ENCODE measurements at regions not wholly inside any gene's neighbourhood (a gene's known extent, or its start where the extent isn't known, plus 50 kb on each side); places are given as distances from the start of the nearest gene placed in this dataset.

GRCh38 chr12:90027889-90028634 is 319.4 kb upstream of the ATP2B1 start:
- DNase-seq (ENCODE audit: low read depth): no peak

GRCh38 chr12:90027041-90027440 is 318.4 kb upstream of the ATP2B1 start:
- DNase-seq (ENCODE audit: low read depth): no peak

GRCh38 chr12:90026516-90026915 is 317.9 kb upstream of the ATP2B1 start:
- DNase-seq (ENCODE audit: low read depth): no peak

- DNase-seq (ENCODE audit: low read depth): no peak
Measured at GRCh38 chr12:90024262-90024661, 315.6 kb upstream of the ATP2B1 start.

GRCh38 chr12:90023207-90023900 is 314.7 kb upstream of the ATP2B1 start:
- DNase-seq (ENCODE audit: low read depth): no peak

GRCh38 chr12:90021795-90022440 is 313.3 kb upstream of the ATP2B1 start:
- DNase-seq (ENCODE audit: low read depth): no peak

GRCh38 chr12:90020881-90021280 is 312.2 kb upstream of the ATP2B1 start:
- DNase-seq (ENCODE audit: low read depth): no peak

- no peak for DNase-seq (ENCODE audit: low read depth)
Measured at GRCh38 chr12:90020436-90020835, 311.8 kb upstream of the ATP2B1 start.

GRCh38 chr12:90020014-90020413 is 311.4 kb upstream of the ATP2B1 start:
- no peak for DNase-seq (ENCODE audit: low read depth)

GRCh38 chr12:90017316-90017715 is 308.7 kb upstream of the ATP2B1 start:
- DNase-seq (ENCODE audit: low read depth): no peak

GRCh38 chr12:90015228-90015627 is 306.6 kb upstream of the ATP2B1 start:
- DNase-seq (ENCODE audit: low read depth): no peak

GRCh38 chr12:90013409-90013808 is 304.8 kb upstream of the ATP2B1 start:
- no peak for DNase-seq (ENCODE audit: low read depth)

- DNase-seq (ENCODE audit: low read depth): no peak
Measured at GRCh38 chr12:90010089-90010488, 301.5 kb upstream of the ATP2B1 start.

- no peak for DNase-seq (ENCODE audit: low read depth)
Measured at GRCh38 chr12:90008277-90008676, 299.6 kb upstream of the ATP2B1 start.

- no peak for DNase-seq (ENCODE audit: low read depth)
Measured at GRCh38 chr12:90004319-90005074, 295.9 kb upstream of the ATP2B1 start.

- DNase-seq (ENCODE audit: low read depth): no peak
Measured at GRCh38 chr12:90003688-90004087, 295.1 kb upstream of the ATP2B1 start.

- DNase-seq (ENCODE audit: low read depth): no peak
Measured at GRCh38 chr12:90000721-90001120, 292.1 kb upstream of the ATP2B1 start.

GRCh38 chr12:89999699-90000505 is 291.3 kb upstream of the ATP2B1 start:
- no peak for DNase-seq (ENCODE audit: low read depth)

- DNase-seq (ENCODE audit: low read depth): no peak
Measured at GRCh38 chr12:89995870-89996269, 287.2 kb upstream of the ATP2B1 start.

- DNase-seq (ENCODE audit: low read depth): no peak
Measured at GRCh38 chr12:89994911-89995310, 286.3 kb upstream of the ATP2B1 start.

GRCh38 chr12:89993632-89994031 is 285.0 kb upstream of the ATP2B1 start:
- no peak for DNase-seq (ENCODE audit: low read depth)
